Thoracic aorta (tissue), 2 donors: ENCODE measurements at regions not wholly inside any gene's neighbourhood (a gene's known extent, or its start where the extent isn't known, plus 50 kb on each side); places are given as distances from the start of the nearest gene placed in this dataset.

ENCODE experiments used
- ATAC-seq: fragments of 150-250 bp; one replicate; pipeline ENCODE4 v1.8.0; 2017; ENCODE audit warnings: low read depth; ENCODE audit not compliant: insufficient number of reproducible peaks, low FRiP score
- DNase-seq: peaks from one replicate; pipeline ENCODE4 v3.0.0-alpha.2; 2020; ENCODE audit warnings: low spot score
- H3K27ac ChIP-seq, 2 donors: fragments of 200-600 bp; sonication (generic); 1 replicate in 1 of 2; 2 replicates in 1 of 2; pipeline ENCODE4 v1.5.1; 2016; ENCODE audit warnings: mild to moderate bottlenecking in 2 of 2, moderate library complexity in 2 of 2
- H3K27me3 ChIP-seq: fragments of 200-600 bp; sonication (generic); replicated peaks from 2 replicates; pipeline ENCODE4 v1.6.0; 2016; ENCODE audit warnings: mild to moderate bottlenecking; ENCODE audit not compliant: insufficient read depth
- H3K36me3 ChIP-seq: fragments of 200-600 bp; sonication (generic); one replicate; pipeline ENCODE4 v1.5.1; 2016
- H3K4me1 ChIP-seq, 2 donors: fragments of 200-600 bp; sonication (generic); 1 replicate in 1 of 2; 2 replicates in 1 of 2; pipeline versions ENCODE4 v1.5.1 to v1.6.0; 2016; ENCODE audit warnings: low read depth in 2 of 2, mild to moderate bottlenecking in 1 of 2; ENCODE audit not compliant: control insufficient read depth in 1 of 2
- H3K4me3 ChIP-seq: fragments of 200-600 bp; sonication (generic); 2 replicates; pipeline ENCODE4 v1.5.1; 2016; ENCODE audit warnings: mild to moderate bottlenecking
- H3K9me3 ChIP-seq: fragments of 200-600 bp; sonication (generic); 2 replicates; pipeline ENCODE4 v1.5.1; 2016
- CTCF ChIP-seq: fragments of 200-600 bp; sonication (generic); IDR thresholded peaks from one replicate; pipeline ENCODE4 v1.5.1; 2019; ENCODE audit warnings: antibody characterized with exemption

GRCh38 chr3:99373846-99374210 is 264.6 kb upstream of the COL8A1 start:
- H3K4me3 ChIP-seq = no peak overlapping the region
- TF ChIP-seq CTCF = no peak
- no peak for ATAC-seq

GRCh38 chr3:99373088-99373845 is 265.1 kb upstream of the COL8A1 start:
- TF ChIP-seq CTCF = no peak
- H3K27me3 ChIP-seq = no peaks in the 10 kb centered on the region
- DNase-seq = no peak
- H3K9me3 ChIP-seq = no peaks in the 10 kb centered on the region
- no peaks in the 10 kb centered on the region for H3K36me3 ChIP-seq
- H3K27ac ChIP-seq = no peak overlapping the region
- H3K4me3 ChIP-seq = no peak overlapping the region
- no peaks in the 10 kb centered on the region for H3K4me1 ChIP-seq
- ATAC-seq = no peak

More at GRCh38 chr3:99373846-99374210, 264.6 kb upstream of the COL8A1 start:
- H3K4me1 ChIP-seq = no peaks in the 10 kb centered on the region
- H3K9me3 ChIP-seq = no peaks in the 10 kb centered on the region
- DNase-seq = no peak
- no peaks in the 10 kb centered on the region for H3K27me3 ChIP-seq
- no peak overlapping the region for H3K27ac ChIP-seq
- H3K36me3 ChIP-seq = no peaks in the 10 kb centered on the region

- ATAC-seq (no peak), DNase-seq (no peak)
- Histone ChIP-seq H3K9me3 (no peaks in the 10 kb centered on the region), H3K27ac (no peak overlapping the region), H3K27me3 (no peaks in the 10 kb centered on the region), H3K4me3 (no peak overlapping the region), H3K36me3 (no peaks in the 10 kb centered on the region), H3K4me1 (no peaks in the 10 kb centered on the region)
- no peak for TF ChIP-seq CTCF
Observed at GRCh38 chr3:99366663-99367429, 271.5 kb upstream of the COL8A1 start.

GRCh38 chr3:99365979-99366378 is 272.4 kb upstream of the COL8A1 start:
- TF ChIP-seq CTCF = no peak
- H3K4me1 ChIP-seq = no peaks in the 10 kb centered on the region
- no peak overlapping the region for H3K4me3 ChIP-seq
- no peak for ATAC-seq
- H3K27ac ChIP-seq = no peak overlapping the region
- H3K27me3 ChIP-seq = no peaks in the 10 kb centered on the region
- H3K9me3 ChIP-seq = no peaks in the 10 kb centered on the region
- DNase-seq = no peak
- H3K36me3 ChIP-seq = no peaks in the 10 kb centered on the region

- ATAC-seq = no peak
- Histone ChIP-seq H3K36me3 (no peaks in the 10 kb centered on the region), H3K27me3 (no peaks in the 10 kb centered on the region), H3K9me3 (no peaks in the 10 kb centered on the region), H3K4me3 (no peak overlapping the region), H3K4me1 (no peaks in the 10 kb centered on the region), H3K27ac (no peak overlapping the region)
- no peak for DNase-seq
- no peak for TF ChIP-seq CTCF
Observed at GRCh38 chr3:99365396-99365795, 273.0 kb upstream of the COL8A1 start.
